ENCODE measurements at regions not wholly inside any gene's neighbourhood (a gene's known extent, or its start where the extent isn't known, plus 50 kb on each side); places are given as distances from the start of the nearest gene placed in this dataset.
A peak's percentile ranks its signal among the peaks of the same experiment; 100 is the strongest.

DNA sequence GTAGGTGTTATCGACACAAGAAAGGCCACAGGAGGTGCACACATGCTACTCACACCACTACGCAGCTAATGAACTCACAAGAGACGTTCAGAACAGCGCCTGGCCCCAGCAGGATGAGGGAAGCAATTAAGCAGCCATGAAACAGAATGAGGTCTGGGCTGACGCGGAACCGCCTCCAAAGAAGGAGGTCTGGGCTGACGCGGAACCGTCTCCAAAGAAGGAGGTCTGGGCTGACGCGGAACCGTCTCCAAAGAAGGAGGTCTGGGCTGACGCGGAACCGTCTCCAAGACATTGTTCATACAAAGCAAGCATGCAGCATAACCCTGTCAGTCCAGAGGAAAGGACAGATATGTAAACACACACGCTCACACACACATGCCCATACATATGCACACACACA, 63.2 kb upstream of the ZNF354A start:
- H3K9me2 ChIP-seq (ENCODE audit: insufficient read depth) = no peaks in the 10 kb centered on the region
- H3K4me3 ChIP-seq = no peak overlapping the region
- Mint-ChIP-seq H3K4me1 (no peaks in the 10 kb centered on the region), H3K4me3 (no peak overlapping the region), H3K36me3 (ENCODE audit: low read depth) (peaks cover 26% of the 10 kb centered on the region), H3K27me3 (ENCODE audit: insufficient read depth, low read depth, poor library complexity) (peaks cover 2% of the 10 kb centered on the region), H3K27ac (no peak overlapping the region), H3K9me3 (peaks cover 88% of the 10 kb centered on the region)
- no peaks in the 10 kb centered on the region for H3K27me3 ChIP-seq (ENCODE audit: insufficient read depth)
- no peaks in the 10 kb centered on the region for H3K79me2 ChIP-seq (replicated peaks; ENCODE audit: insufficient read depth)
- H3K4me2 ChIP-seq = no peak overlapping the region
- H3K36me3 ChIP-seq (ENCODE audit: insufficient read depth) = no peaks in the 10 kb centered on the region
- H3K4me1 ChIP-seq (ENCODE audit: insufficient read depth) = no peaks in the 10 kb centered on the region
- no peak for ATAC-seq
- H3K27ac ChIP-seq (ENCODE audit: low read depth) = no peak overlapping the region
- no peaks in the 10 kb centered on the region for H3F3A ChIP-seq (replicated peaks; ENCODE audit: low read depth)
- no peak for DNase-seq (ENCODE audit: low spot score)
- no peaks in the 10 kb centered on the region for H4K20me1 ChIP-seq (replicated peaks; ENCODE audit: insufficient read depth)
- H2AFZ ChIP-seq = 0 out of 2 replicates have a peak overlapping the region, but pooled peaks have one; percentile 43
- TF ChIP-seq CTCF (conservative IDR thresholded peaks at IDR 0.05; ENCODE audit: low read depth in 2 of 2) (no peak), STAT1 (IDR thresholded peaks at IDR 0.05; ENCODE audit: unreplicated experiment) (no peak), EZH2phosphoT487 (IDR thresholded peaks at IDR 0.05; ENCODE audit: unreplicated experiment) (no peak), ETS1 (IDR thresholded peaks at IDR 0.05) (no peak), POLR2AphosphoS5 (IDR thresholded peaks at IDR 0.05; ENCODE audit: low read depth) (no peak), EZH2 (IDR thresholded peaks at IDR 0.05; ENCODE audit: low read depth, unreplicated experiment) (no peak), ZNF331 (CRISPR knock-in tag; IDR thresholded peaks at IDR 0.05; ENCODE audit: low read depth) (no peak), CREB1 (CRISPR knock-in tag; IDR thresholded peaks at IDR 0.05; ENCODE audit: low read depth) (no peak), JUNB (IDR thresholded peaks at IDR 0.05; ENCODE audit: unreplicated experiment) (no peak), ZNF114 (CRISPR knock-in tag; IDR thresholded peaks at IDR 0.05) (no peak), ZNF462 (CRISPR knock-in tag; IDR thresholded peaks at IDR 0.05) (no peak), NANOG (IDR thresholded peaks at IDR 0.05; ENCODE audit: borderline replicate concordance) (no peak)
- TF ChIP-seq, protein P1, sequence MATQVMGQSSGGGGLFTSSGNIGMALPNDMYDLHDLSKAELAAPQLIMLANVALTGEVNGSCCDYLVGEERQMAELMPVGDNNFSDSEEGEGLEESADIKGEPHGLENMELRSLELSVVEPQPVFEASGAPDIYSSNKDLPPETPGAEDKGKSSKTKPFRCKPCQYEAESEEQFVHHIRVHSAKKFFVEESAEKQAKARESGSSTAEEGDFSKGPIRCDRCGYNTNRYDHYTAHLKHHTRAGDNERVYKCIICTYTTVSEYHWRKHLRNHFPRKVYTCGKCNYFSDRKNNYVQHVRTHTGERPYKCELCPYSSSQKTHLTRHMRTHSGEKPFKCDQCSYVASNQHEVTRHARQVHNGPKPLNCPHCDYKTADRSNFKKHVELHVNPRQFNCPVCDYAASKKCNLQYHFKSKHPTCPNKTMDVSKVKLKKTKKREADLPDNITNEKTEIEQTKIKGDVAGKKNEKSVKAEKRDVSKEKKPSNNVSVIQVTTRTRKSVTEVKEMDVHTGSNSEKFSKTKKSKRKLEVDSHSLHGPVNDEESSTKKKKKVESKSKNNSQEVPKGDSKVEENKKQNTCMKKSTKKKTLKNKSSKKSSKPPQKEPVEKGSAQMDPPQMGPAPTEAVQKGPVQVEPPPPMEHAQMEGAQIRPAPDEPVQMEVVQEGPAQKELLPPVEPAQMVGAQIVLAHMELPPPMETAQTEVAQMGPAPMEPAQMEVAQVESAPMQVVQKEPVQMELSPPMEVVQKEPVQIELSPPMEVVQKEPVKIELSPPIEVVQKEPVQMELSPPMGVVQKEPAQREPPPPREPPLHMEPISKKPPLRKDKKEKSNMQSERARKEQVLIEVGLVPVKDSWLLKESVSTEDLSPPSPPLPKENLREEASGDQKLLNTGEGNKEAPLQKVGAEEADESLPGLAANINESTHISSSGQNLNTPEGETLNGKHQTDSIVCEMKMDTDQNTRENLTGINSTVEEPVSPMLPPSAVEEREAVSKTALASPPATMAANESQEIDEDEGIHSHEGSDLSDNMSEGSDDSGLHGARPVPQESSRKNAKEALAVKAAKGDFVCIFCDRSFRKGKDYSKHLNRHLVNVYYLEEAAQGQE (IDR thresholded peaks at IDR 0.05; ENCODE audit: unreplicated experiment) = no peak
